NCI-H2196 treated with DMSO at 0.1 percent for 48 hours (cell line): ENCODE measurements at regions not wholly inside any gene's neighbourhood (a gene's known extent, or its start where the extent isn't known, plus 50 kb on each side); places are given as distances from the start of the nearest gene placed in this dataset.

ENCODE experiments used
- DNase-seq: peaks from one replicate; lab custom pipeline; 2025; ENCODE audit not compliant: unreplicated experiment; lab: John Stamatoyannopoulos, UW

- DNase-seq: no peak
These were observed 112.5 kb downstream of the ADSS2 start for GRCh38 chr1:244339073-244339692.

GRCh38 chr1:244339776-244340175 is 111.9 kb downstream of the ADSS2 start:
- DNase-seq: no peak

- no peak for DNase-seq
These were observed 111.3 kb downstream of the ADSS2 start for GRCh38 chr1:244340396-244340795.

GRCh38 chr1:244341455-244342450 is 110.0 kb downstream of the ADSS2 start:
- DNase-seq: no peak

- no peak for DNase-seq
These were observed 107.7 kb downstream of the ADSS2 start for GRCh38 chr1:244344001-244344400.

GRCh38 chr1:244346972-244347618 is 104.6 kb downstream of the ADSS2 start:
- no peak for DNase-seq

- DNase-seq: no peak
These were observed 103.8 kb downstream of the ADSS2 start for GRCh38 chr1:244347942-244348341.

GRCh38 chr1:244349103-244349531 is 102.6 kb downstream of the ADSS2 start:
- no peak for DNase-seq

- no peak for DNase-seq
These were observed 102.1 kb downstream of the ADSS2 start for GRCh38 chr1:244349581-244350001.

- no peak for DNase-seq
These were observed 101.7 kb downstream of the ADSS2 start for GRCh38 chr1:244350027-244350426.

- no peak for DNase-seq
These were observed 99.4 kb downstream of the ADSS2 start for GRCh38 chr1:244352156-244352830.

- no peak for DNase-seq
These were observed 98.1 kb downstream of the ADSS2 start for GRCh38 chr1:244353551-244354091.

GRCh38 chr1:244354810-244355278 is 96.9 kb downstream of the ADSS2 start:
- no peak for DNase-seq

GRCh38 chr1:244356376-244356775 is 95.3 kb downstream of the ADSS2 start:
- DNase-seq: no peak
